OCI-LY7 (cell line): ENCODE measurements at regions not wholly inside any gene's neighbourhood (a gene's known extent, or its start where the extent isn't known, plus 50 kb on each side); places are given as distances from the start of the nearest gene placed in this dataset.

ENCODE experiments used
- CTCF ChIP-seq: fragments of 200-600 bp; sonication (generic); conservative IDR thresholded peaks from 2 replicates; pipeline ENCODE4 v1.5.1; 2014; ENCODE audit warnings: mild to moderate bottlenecking, antibody characterized with exemption, low read length, moderate library complexity, mixed read lengths
- EZH2phosphoT487 ChIP-seq: fragments of 200-600 bp; sonication (generic); IDR thresholded peaks from 2 replicates; pipeline ENCODE4 v1.6.1; 2018; ENCODE audit warnings: low read depth, borderline replicate concordance, mild to moderate bottlenecking, mixed run types, antibody characterized with exemption, low read length, moderate library complexity, mixed read lengths

GRCh38 chr1:232340446-232340845, 289.5 kb downstream of the SIPA1L2 start:
- TF ChIP-seq CTCF (no peak), EZH2phosphoT487 (no peak)
